ES-I3 (cell line): ENCODE measurements at regions not wholly inside any gene's neighbourhood (a gene's known extent, or its start where the extent isn't known, plus 50 kb on each side); places are given as distances from the start of the nearest gene placed in this dataset.

ENCODE experiments used
- H3K36me3 ChIP-seq: 2 replicates; pipeline ENCODE4 v1.6.1; 2013; ENCODE audit warnings: mild to moderate bottlenecking, low read length, control low read depth, moderate library complexity; ENCODE audit not compliant: insufficient read depth
- H3K4me1 ChIP-seq: 2 replicates; pipeline ENCODE4 v1.6.1; 2013; ENCODE audit warnings: mild to moderate bottlenecking, control low read depth, low read length; ENCODE audit not compliant: insufficient read depth
- H3K9ac ChIP-seq: 2 replicates; pipeline ENCODE4 v1.6.1; 2013; ENCODE audit warnings: low read depth, mild to moderate bottlenecking, low read length, moderate library complexity
- H3K9me3 ChIP-seq: 2 replicates; pipeline ENCODE4 v1.6.1; 2013; ENCODE audit warnings: mild to moderate bottlenecking, low read length, moderate library complexity; ENCODE audit not compliant: control insufficient read depth, insufficient read depth

- no peaks in the 10 kb centered on the region for H3K36me3 ChIP-seq
- H3K9ac ChIP-seq = no peak overlapping the region
- H3K9me3 ChIP-seq = no peaks in the 10 kb centered on the region
- no peaks in the 10 kb centered on the region for H3K4me1 ChIP-seq
Observed at GRCh38 chr9:103867886-103868285, 226.2 kb upstream of the SMC2 start.

- Histone ChIP-seq H3K36me3 (no peaks in the 10 kb centered on the region), H3K9ac (no peak overlapping the region), H3K9me3 (no peaks in the 10 kb centered on the region), H3K4me1 (no peaks in the 10 kb centered on the region)
Observed at GRCh38 chr9:103872811-103873210, 221.3 kb upstream of the SMC2 start.

- no peaks in the 10 kb centered on the region for H3K9me3 ChIP-seq
- no peaks in the 10 kb centered on the region for H3K36me3 ChIP-seq
- H3K9ac ChIP-seq = no peak overlapping the region
- H3K4me1 ChIP-seq = no peaks in the 10 kb centered on the region
Observed at GRCh38 chr9:103881419-103881818, 212.7 kb upstream of the SMC2 start.

GRCh38 chr9:103889989-103890388 is 204.1 kb upstream of the SMC2 start:
- no peaks in the 10 kb centered on the region for H3K4me1 ChIP-seq
- no peaks in the 10 kb centered on the region for H3K36me3 ChIP-seq
- no peaks in the 10 kb centered on the region for H3K9me3 ChIP-seq
- H3K9ac ChIP-seq = no peak overlapping the region

GRCh38 chr9:103894184-103894583 is 199.9 kb upstream of the SMC2 start:
- H3K9ac ChIP-seq = no peak overlapping the region
- H3K36me3 ChIP-seq = no peaks in the 10 kb centered on the region
- H3K9me3 ChIP-seq = no peaks in the 10 kb centered on the region
- no peaks in the 10 kb centered on the region for H3K4me1 ChIP-seq

- Histone ChIP-seq H3K9me3 (no peaks in the 10 kb centered on the region), H3K9ac (no peak overlapping the region), H3K36me3 (no peaks in the 10 kb centered on the region), H3K4me1 (no peaks in the 10 kb centered on the region)
Observed at GRCh38 chr9:103898550-103898949, 195.6 kb upstream of the SMC2 start.

- no peaks in the 10 kb centered on the region for H3K36me3 ChIP-seq
- H3K4me1 ChIP-seq = no peaks in the 10 kb centered on the region
- H3K9me3 ChIP-seq = no peaks in the 10 kb centered on the region
- no peak overlapping the region for H3K9ac ChIP-seq
Observed at GRCh38 chr9:103899866-103900265, 194.2 kb upstream of the SMC2 start.

- Histone ChIP-seq H3K9me3 (no peaks in the 10 kb centered on the region), H3K9ac (no peak overlapping the region), H3K36me3 (no peaks in the 10 kb centered on the region), H3K4me1 (no peaks in the 10 kb centered on the region)
Observed at GRCh38 chr9:103900466-103900865, 193.6 kb upstream of the SMC2 start.

GRCh38 chr9:103902263-103902662 is 191.8 kb upstream of the SMC2 start:
- Histone ChIP-seq H3K36me3 (no peaks in the 10 kb centered on the region), H3K4me1 (no peaks in the 10 kb centered on the region), H3K9me3 (no peaks in the 10 kb centered on the region), H3K9ac (no peak overlapping the region)

GRCh38 chr9:103904242-103904641 is 189.9 kb upstream of the SMC2 start:
- Histone ChIP-seq H3K4me1 (no peaks in the 10 kb centered on the region), H3K9me3 (no peaks in the 10 kb centered on the region), H3K9ac (no peak overlapping the region), H3K36me3 (no peaks in the 10 kb centered on the region)

GRCh38 chr9:103913899-103914298 is 180.2 kb upstream of the SMC2 start:
- no peak overlapping the region for H3K9ac ChIP-seq
- no peaks in the 10 kb centered on the region for H3K4me1 ChIP-seq
- no peaks in the 10 kb centered on the region for H3K9me3 ChIP-seq
- H3K36me3 ChIP-seq = no peaks in the 10 kb centered on the region

- no peaks in the 10 kb centered on the region for H3K9me3 ChIP-seq
- H3K9ac ChIP-seq = no peak overlapping the region
- H3K36me3 ChIP-seq = no peaks in the 10 kb centered on the region
- no peaks in the 10 kb centered on the region for H3K4me1 ChIP-seq
Observed at GRCh38 chr9:103919605-103920209, 174.4 kb upstream of the SMC2 start.

- Histone ChIP-seq H3K4me1 (no peaks in the 10 kb centered on the region), H3K9me3 (no peaks in the 10 kb centered on the region), H3K9ac (no peak overlapping the region), H3K36me3 (no peaks in the 10 kb centered on the region)
Observed at GRCh38 chr9:103928442-103928841, 165.7 kb upstream of the SMC2 start.

GRCh38 chr9:103941104-103941503 is 153.0 kb upstream of the SMC2 start:
- H3K36me3 ChIP-seq = no peaks in the 10 kb centered on the region
- no peaks in the 10 kb centered on the region for H3K4me1 ChIP-seq
- no peak overlapping the region for H3K9ac ChIP-seq
- no peaks in the 10 kb centered on the region for H3K9me3 ChIP-seq

- Histone ChIP-seq H3K9me3 (no peaks in the 10 kb centered on the region), H3K4me1 (no peaks in the 10 kb centered on the region), H3K9ac (no peak overlapping the region), H3K36me3 (no peaks in the 10 kb centered on the region)
Observed at GRCh38 chr9:103942200-103942599, 151.9 kb upstream of the SMC2 start.

- H3K4me1 ChIP-seq = no peaks in the 10 kb centered on the region
- H3K9ac ChIP-seq = no peak overlapping the region
- H3K9me3 ChIP-seq = no peaks in the 10 kb centered on the region
- no peaks in the 10 kb centered on the region for H3K36me3 ChIP-seq
Observed at GRCh38 chr9:103942651-103943050, 151.5 kb upstream of the SMC2 start.
